MM.1S (cell line): ENCODE measurements at regions not wholly inside any gene's neighbourhood (a gene's known extent, or its start where the extent isn't known, plus 50 kb on each side); places are given as distances from the start of the nearest gene placed in this dataset.

Experiments used
- DNase-seq: peaks from one replicate; pipeline ENCODE4 v3.0.0-alpha.2; 2015
- H2AFZ ChIP-seq: fragments of 300-600 bp; sonication (generic); 2 replicates; pipeline ENCODE4 v1.6.0; 2016; ENCODE audit warnings: antibody characterized with exemption, low read length
- H3F3A ChIP-seq: fragments of 300-600 bp; sonication (generic); 2 replicates; pipeline ENCODE4 v1.6.1; 2016; ENCODE audit warnings: mild to moderate bottlenecking, antibody characterized with exemption, low read length, moderate library complexity, mixed read lengths; ENCODE audit not compliant: insufficient read depth
- H3K27ac ChIP-seq: fragments of 300-600 bp; sonication (generic); 2 replicates; pipeline ENCODE4 v1.5.1; 2016; ENCODE audit warnings: mild to moderate bottlenecking, low read length
- H3K27me3 ChIP-seq: fragments of 300-600 bp; sonication (generic); replicated peaks from 2 replicates; pipeline ENCODE4 v1.6.0; 2016; ENCODE audit warnings: low read length; ENCODE audit not compliant: insufficient read depth
- H3K36me3 ChIP-seq: fragments of 300-600 bp; sonication (generic); replicated peaks from 2 replicates; pipeline ENCODE4 v1.6.1; 2016; ENCODE audit warnings: mild to moderate bottlenecking, low read length, mixed read lengths; ENCODE audit not compliant: insufficient read depth
- H3K4me1 ChIP-seq: fragments of 300-600 bp; sonication (generic); 2 replicates; pipeline ENCODE4 v1.6.1; 2016; ENCODE audit warnings: low read length, mixed read lengths
- H3K4me2 ChIP-seq: fragments of 300-600 bp; sonication (generic); 2 replicates; pipeline ENCODE4 v1.6.0; 2016; ENCODE audit warnings: low read depth, low read length
- H3K4me3 ChIP-seq: fragments of 300-600 bp; sonication (generic); 2 replicates; pipeline ENCODE4 v1.5.1; 2016; ENCODE audit warnings: low read length, mixed read lengths
- H3K79me2 ChIP-seq: fragments of 300-600 bp; sonication (generic); 2 replicates; pipeline ENCODE4 v1.6.1; 2016; ENCODE audit warnings: mixed run types, low read length, mixed read lengths
- H3K9ac ChIP-seq: fragments of 300-600 bp; sonication (generic); 2 replicates; pipeline ENCODE4 v1.6.1; 2016; ENCODE audit warnings: low read length, mixed read lengths
- H3K9me2 ChIP-seq: fragments of 300-600 bp; sonication (generic); replicated peaks from 2 replicates; pipeline ENCODE4 v1.6.1; 2016; ENCODE audit warnings: mild to moderate bottlenecking, low read length, mixed read lengths; ENCODE audit not compliant: insufficient read depth
- H3K9me3 ChIP-seq: fragments of 300-600 bp; sonication (generic); replicated peaks from 2 replicates; pipeline ENCODE4 v1.6.1; 2016; ENCODE audit warnings: mild to moderate bottlenecking, low read length, mixed read lengths; ENCODE audit not compliant: insufficient read depth
- H4K20me1 ChIP-seq: fragments of 300-600 bp; sonication (generic); 2 replicates; pipeline ENCODE4 v1.6.1; 2016; ENCODE audit warnings: mild to moderate bottlenecking, low read length, moderate library complexity, mixed read lengths; ENCODE audit not compliant: insufficient read depth
- EZH2 ChIP-seq: fragments of 300-600 bp; sonication (generic); optimal IDR thresholded peaks from 2 replicates; pipeline ENCODE3; 2017; ENCODE audit warnings: low read depth, mild to moderate bottlenecking, antibody characterized with exemption, low read length, mixed read lengths
- EZH2phosphoT487 ChIP-seq: fragments of 300-600 bp; sonication (generic); IDR thresholded peaks from 2 replicates; pipeline ENCODE4 v1.6.1; 2018; ENCODE audit warnings: antibody characterized with exemption, low read length
- TF ChIP-seq, protein P1 (sequence below): fragments of 300-600 bp; sonication (generic); IDR thresholded peaks from 2 replicates; pipeline ENCODE4 v1.5.1; 2016; ENCODE audit warnings: antibody characterized with exemption, low read length, mixed read lengths

DNA sequence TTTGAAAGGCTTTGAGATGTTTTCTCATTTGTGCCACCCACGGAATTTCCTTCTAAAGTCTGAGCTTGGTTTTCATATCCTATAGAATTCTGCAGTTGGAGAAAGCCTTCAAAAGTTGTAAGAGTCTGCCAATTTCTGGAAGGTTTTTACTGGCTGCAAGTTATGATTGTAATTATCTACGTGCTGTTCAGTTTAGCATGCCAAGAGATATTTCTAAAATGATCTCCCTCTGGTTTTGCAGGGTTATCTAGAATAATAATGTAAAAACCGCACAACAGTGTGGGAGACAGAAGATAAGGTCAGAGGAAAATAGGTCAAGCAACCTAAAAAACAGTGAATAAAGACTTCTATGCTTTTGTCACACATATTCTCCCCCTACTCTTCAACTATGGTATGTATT lies 69.3 kb downstream of the MTERF1 start:
- H3K27me3 ChIP-seq, result no peaks in the 10 kb centered on the region
- H3K27ac ChIP-seq, result no peak overlapping the region
- H3K79me2 ChIP-seq, result no peaks in the 10 kb centered on the region
- H3K9ac ChIP-seq, result no peak overlapping the region
- H3K36me3 ChIP-seq, result no peaks in the 10 kb centered on the region
- H4K20me1 ChIP-seq, result no peaks in the 10 kb centered on the region
- TF ChIP-seq EZH2, result no peak
- no peak for TF ChIP-seq EZH2phosphoT487
- TF ChIP-seq, protein P1, sequence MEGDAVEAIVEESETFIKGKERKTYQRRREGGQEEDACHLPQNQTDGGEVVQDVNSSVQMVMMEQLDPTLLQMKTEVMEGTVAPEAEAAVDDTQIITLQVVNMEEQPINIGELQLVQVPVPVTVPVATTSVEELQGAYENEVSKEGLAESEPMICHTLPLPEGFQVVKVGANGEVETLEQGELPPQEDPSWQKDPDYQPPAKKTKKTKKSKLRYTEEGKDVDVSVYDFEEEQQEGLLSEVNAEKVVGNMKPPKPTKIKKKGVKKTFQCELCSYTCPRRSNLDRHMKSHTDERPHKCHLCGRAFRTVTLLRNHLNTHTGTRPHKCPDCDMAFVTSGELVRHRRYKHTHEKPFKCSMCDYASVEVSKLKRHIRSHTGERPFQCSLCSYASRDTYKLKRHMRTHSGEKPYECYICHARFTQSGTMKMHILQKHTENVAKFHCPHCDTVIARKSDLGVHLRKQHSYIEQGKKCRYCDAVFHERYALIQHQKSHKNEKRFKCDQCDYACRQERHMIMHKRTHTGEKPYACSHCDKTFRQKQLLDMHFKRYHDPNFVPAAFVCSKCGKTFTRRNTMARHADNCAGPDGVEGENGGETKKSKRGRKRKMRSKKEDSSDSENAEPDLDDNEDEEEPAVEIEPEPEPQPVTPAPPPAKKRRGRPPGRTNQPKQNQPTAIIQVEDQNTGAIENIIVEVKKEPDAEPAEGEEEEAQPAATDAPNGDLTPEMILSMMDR, result no peak
- DNase-seq, result no peak
- H3K4me3 ChIP-seq, result no peak overlapping the region
- peaks cover 5% of the 10 kb centered on the region; the same call in 1 of the 2 replicates for H3K4me1 ChIP-seq
- no peak overlapping the region for H3K4me2 ChIP-seq
- H3K9me3 ChIP-seq, result no peaks in the 10 kb centered on the region
- H2AFZ ChIP-seq, result no peak overlapping the region
- H3F3A ChIP-seq, result no peaks in the 10 kb centered on the region
- H3K9me2 ChIP-seq, result no peaks in the 10 kb centered on the region

DNA sequence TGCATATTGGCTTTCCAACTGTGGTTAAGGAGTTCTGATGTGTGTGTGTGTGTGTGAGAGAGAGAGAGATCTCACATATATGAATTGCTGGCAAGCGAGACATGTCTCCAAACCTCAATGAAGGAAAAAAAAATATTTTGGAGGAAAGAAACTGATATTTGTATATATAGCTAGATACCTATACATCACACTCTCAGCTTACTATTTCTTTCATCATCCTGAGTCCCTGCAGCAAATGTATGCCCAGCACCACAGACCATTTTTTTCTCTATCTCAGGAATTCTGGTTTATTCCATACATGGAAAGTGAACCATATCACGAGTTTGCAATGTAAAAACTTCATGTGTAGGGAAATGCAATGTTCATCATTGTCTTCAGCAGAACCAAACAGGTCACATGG lies 68.9 kb downstream of the MTERF1 start:
- H3K4me3 ChIP-seq, result no peak overlapping the region
- no peaks in the 10 kb centered on the region for H3K27me3 ChIP-seq
- H3F3A ChIP-seq, result no peaks in the 10 kb centered on the region
- H3K79me2 ChIP-seq, result no peaks in the 10 kb centered on the region
- no peak for DNase-seq
- H3K36me3 ChIP-seq, result no peaks in the 10 kb centered on the region
- H3K27ac ChIP-seq, result no peak overlapping the region
- TF ChIP-seq EZH2phosphoT487, result no peak
- no peak for TF ChIP-seq EZH2
- TF ChIP-seq, protein P1, result no peak
- H3K4me1 ChIP-seq, result peaks cover 5% of the 10 kb centered on the region; the same call in 1 of the 2 replicates
- no peak overlapping the region for H2AFZ ChIP-seq
- no peak overlapping the region for H3K4me2 ChIP-seq
- H3K9ac ChIP-seq, result no peak overlapping the region
- H3K9me2 ChIP-seq, result no peaks in the 10 kb centered on the region
- no peaks in the 10 kb centered on the region for H3K9me3 ChIP-seq
- no peaks in the 10 kb centered on the region for H4K20me1 ChIP-seq

DNA sequence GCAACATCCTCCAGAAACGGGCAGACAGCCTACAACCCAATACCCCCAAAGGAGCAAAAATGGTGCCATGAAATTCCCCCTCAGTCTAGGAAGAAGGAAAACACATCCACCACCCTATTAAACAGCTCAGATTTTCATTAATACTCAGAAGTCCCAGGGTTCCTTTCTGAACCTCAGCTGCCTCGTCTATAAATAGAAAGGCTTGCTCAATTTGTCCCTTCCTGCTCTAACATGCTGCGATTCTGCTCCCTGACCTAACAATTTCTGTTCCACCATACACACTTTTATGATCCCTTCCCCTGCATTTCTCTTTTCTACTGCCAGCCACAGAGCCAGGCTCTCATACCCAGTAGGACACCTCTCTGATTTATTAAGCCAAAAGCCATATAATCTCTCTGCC lies 68.1 kb downstream of the MTERF1 start:
- H3K9me3 ChIP-seq, result no peaks in the 10 kb centered on the region
- TF ChIP-seq, protein P1, result no peak
- TF ChIP-seq EZH2 (no peak), EZH2phosphoT487 (no peak)
- DNase-seq, result no peak
- no peak overlapping the region for H2AFZ ChIP-seq
- peaks cover 5% of the 10 kb centered on the region; the same call in 1 of the 2 replicates for H3K4me1 ChIP-seq
- no peaks in the 10 kb centered on the region for H3K27me3 ChIP-seq
- H3K4me3 ChIP-seq, result no peak overlapping the region
- no peaks in the 10 kb centered on the region for H3K9me2 ChIP-seq
- H3K9ac ChIP-seq, result no peak overlapping the region
- no peaks in the 10 kb centered on the region for H3F3A ChIP-seq
- no peaks in the 10 kb centered on the region for H4K20me1 ChIP-seq
- no peaks in the 10 kb centered on the region for H3K79me2 ChIP-seq
- H3K4me2 ChIP-seq, result no peak overlapping the region
- H3K27ac ChIP-seq, result no peak overlapping the region
- H3K36me3 ChIP-seq, result no peaks in the 10 kb centered on the region
